GM21515 (cell line): ENCODE measurements at regions not wholly inside any gene's neighbourhood (a gene's known extent, or its start where the extent isn't known, plus 50 kb on each side); places are given as distances from the start of the nearest gene placed in this dataset.

Experiments
- ATAC-seq: cut with Tn5 transposase; IDR thresholded peaks from one replicate; pipeline ENCODE4 v1.9.1; 2021; ENCODE audit not compliant: unreplicated experiment

DNA sequence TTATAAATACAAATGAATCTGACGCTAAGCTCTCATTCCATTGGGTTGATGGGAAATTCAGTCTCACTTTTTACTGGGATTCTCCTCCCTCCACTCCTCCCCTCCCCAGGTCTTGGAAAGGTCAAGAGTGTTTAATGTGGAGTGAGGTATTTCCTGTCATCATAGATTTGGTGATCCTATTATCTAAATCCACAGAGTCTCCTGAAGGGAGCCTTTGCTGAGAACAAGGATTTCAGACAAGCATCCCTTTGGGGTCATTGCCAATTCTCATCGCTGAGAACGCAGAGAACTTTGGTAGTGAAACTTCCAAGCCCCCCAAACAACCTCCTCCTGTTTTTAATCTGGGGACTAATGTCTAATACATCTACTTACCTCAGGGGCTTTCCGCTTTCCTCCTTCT, 297.9 kb downstream of the OTOL1 start:
- no peak for ATAC-seq

DNA sequence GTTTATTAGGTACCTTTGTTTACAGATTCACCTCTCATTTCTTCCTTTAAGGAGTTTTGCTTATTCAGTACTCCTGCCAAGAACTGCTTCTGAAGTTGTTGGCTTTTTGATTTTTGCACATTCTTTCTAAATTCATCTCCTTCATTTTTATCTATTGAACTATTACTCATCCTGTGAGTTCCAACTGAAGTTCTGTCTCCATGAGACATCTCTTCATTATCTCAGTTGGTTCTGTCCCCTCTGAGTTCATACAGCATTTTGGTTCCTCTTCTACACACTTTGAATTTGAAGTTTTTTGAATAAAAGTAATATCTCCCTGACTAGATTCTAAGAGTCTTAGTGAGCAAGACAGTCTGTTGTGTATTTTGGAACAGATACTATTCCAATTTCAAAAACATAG, 299.7 kb downstream of the OTOL1 start:
- no peak for ATAC-seq

DNA sequence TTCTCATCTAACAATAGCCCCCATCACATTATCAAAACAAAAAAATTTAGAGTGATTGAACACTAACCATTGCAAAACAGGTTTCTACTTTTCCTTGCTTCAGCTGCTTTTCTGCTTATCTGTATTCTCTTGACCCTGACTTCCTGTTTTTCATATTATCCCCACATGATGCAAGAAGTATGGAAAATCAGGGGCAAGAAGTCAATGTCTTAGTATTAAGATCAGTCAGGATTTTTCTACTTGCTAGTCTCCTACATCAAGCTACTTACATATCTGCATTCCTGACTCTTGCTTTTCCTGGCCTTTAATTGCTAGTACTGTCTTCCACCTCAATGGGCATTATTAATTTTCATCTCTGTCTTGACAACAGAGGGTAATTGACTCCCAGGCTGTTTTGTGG, 300.2 kb downstream of the OTOL1 start:
- ATAC-seq = no peak

DNA sequence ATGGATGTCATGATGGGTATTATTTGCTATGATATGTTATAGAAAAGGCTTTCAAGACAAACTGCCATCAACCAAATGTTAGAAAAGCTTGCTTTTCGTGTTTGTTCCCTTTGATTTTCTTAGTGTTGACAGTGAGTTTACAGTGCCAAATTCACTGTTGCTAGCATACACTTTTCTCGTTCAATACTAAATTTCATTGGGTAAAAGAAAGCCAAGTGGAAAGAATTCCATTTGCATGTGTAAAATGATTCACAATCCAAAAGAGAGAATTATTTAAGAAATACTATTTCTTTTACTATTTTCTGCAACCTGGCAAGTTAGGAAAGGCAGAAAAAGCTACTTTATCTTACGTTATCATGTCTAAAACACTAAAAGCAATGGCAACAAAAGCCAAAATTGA, 301.4 kb downstream of the OTOL1 start:
- no peak for ATAC-seq

DNA sequence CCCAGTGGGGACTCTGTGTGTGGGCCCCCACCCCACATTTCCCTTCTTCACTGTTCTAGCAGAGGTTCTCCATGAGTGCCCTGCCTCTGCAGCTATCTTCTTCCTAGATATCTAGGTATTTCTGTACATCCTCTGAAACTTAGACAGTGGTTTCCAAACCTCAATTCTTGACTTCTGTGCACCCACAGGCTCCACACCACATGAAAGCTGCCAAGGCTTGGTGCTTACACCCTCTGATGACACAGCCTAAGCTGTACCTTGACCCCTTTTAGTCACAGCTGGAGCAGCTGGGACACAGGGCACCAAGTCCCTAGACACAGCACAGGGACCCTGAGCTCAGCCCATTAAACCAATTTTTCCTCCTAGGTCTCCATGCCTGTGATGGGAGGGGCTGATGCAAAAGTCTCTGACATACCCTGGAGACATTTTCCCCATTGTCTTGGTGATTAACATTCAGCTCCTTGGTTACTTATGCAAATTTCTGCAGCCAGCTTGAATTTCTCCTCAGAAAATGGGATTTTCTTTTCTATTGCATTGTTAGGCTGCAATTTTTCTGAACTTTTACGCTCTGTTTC, 304.5 kb downstream of the OTOL1 start:
- ATAC-seq = no peak

DNA sequence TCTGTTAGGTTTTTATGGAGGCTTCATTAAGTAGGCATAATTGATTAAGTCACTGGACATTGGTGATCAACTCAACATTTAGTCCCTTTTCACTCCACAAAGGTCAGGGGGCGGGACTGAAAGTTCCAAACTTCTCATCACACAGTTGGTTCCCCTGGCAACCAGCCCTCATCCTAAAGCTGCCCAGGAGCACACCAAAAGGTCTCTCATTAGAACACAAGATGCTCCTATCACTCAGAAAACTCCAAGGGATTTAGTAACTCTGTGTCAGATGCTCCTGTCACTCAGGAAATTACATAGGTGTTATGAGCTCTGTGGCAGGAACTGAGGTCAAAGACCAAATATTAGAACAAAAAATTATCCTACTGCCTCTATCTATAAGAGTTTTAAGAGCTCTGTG, 321.5 kb downstream of the OTOL1 start:
- no peak for ATAC-seq

DNA sequence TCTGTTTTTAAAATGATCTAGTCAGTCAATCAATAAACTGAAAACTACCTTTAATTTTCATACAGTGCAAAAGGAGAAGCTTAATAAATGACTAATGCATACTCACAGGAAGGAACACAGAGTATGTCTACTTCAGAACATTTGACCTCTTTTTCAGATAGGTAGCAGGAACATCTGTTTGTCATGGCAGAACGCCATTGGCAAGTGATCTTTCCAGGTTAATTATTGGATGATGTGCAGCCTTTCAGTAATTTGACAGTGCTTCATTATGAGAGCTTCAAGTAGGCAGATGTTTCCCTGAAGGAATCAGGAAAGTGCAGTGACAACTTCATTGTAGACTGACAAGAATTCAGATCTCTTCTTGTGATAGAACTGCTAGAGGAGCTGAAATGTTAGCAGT, 325.0 kb downstream of the OTOL1 start:
- ATAC-seq = no peak

DNA sequence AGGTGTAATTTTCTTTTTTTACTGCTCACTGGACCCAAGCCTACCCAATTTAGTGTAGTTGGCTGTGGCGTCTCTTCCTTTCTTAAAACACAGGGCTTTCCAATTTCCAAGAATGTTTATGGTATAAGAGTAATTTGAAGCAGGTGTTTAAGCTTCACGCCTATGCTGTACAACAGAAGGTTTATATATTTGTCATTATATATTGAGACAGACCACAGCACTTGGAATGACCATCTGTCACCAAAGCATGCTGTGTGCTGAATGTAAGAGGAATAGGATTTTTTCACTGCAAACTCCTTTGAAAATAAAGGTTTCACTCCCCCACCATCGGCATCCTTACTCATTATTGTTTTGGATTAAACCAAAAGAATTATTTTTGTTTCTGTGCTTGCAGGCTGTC, 325.7 kb downstream of the OTOL1 start:
- no peak for ATAC-seq

DNA sequence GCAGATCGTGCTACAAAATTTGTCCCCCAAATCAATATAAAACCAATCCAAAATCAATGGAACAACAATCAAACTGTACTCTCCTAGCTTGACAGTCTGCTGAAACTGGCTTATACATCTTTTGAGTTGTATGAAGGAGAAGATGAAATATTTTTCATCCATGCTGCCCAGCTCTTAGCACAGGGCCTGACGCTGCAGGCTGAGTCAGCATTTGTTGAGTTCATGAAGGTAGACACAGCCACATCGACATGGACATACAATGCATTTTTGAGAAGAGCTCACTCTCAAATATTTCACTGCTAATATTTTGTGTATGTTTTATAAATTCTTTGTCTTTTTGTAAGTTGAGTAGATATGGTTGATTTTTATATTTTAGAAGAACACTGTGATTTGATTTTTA, 327.3 kb downstream of the OTOL1 start:
- no peak for ATAC-seq

DNA sequence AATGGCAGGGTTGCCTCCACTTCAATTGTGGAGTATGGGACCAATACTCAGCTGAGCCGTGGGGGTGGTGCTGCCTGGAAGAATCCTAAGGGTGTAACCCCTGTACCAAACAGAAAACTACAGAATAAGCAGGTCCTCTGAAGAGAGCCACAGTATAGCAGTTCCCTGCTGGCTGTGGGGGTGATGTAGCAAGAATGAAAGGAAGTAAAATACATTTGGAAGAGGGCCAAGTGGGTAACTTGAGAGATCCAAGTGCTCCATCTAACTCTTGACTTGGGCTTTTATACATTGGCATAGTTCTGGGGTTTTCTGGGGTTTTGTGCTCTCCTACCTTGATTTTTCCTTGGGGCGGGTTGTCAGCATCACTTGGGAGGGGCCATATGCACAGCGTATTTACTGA, 341.4 kb downstream of the OTOL1 start:
- ATAC-seq = no peak

DNA sequence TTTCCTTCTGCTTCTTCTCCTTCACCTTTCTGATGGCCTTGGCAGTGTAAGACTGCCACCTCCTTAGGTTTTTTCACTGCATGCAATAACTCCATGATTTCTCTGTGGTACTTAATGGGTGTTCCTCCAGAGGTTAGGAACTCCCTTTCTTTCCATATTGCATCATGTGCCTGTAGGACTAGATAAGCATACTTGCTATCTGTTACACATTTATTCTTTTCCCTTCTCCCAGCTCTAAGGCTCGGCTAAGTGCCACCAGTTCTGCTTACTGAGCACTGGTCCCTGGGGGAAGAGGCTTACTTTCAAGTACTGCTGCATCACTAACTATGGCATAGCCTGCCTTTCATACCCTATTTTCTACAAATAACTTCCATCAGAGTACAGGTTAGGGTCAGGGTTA, 351.8 kb downstream of the OTOL1 start:
- no peak for ATAC-seq

DNA sequence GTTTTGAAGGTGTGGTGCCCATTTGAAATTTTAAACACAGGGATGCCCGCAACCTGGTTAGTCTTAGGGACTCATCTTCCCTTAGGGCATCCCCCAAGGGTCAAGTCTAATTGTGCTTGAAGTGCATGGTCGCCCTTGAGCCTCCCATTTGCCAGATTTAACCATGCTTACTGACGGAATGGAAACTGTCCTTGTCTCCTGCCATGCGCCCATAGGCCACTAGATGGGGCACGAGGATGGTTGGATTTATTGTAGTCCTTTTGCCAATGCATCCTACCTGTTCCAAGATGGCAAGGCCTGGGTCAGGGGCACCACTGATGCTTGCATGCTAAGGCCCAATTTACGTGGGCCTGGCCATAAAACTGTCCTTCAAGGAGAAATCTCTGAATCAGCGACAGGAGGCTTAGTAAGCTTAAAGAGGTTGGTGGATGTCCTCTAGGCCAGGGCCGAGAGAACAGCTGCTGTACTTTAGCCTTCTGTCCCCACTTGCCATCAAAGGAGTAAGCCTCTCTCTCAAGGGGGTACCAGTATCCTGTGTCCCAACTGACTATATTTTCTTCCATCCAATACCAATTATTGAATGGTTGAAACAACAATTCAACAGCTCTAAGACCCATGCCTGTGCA, 355.4 kb downstream of the OTOL1 start:
- peak; percentile 92 for ATAC-seq

DNA sequence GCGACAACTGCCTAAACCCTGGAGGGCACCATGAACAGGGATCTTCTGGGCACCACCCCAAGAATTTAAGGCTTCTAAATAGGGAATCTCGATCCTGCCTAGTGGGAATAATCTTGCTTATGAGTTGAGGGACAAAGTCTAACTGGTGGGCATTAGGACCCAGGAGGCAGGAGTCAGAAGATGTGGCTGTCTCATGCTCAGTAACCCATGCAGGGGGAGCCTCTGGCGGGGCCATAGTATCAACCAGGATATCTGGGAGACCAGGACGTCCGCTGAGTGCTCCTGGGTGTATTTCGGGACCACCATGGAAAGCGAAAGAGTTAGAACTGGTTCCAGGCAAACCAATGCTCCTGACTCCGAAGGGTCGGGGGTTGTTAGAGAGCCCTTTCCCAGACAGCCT, 356.1 kb downstream of the OTOL1 start:
- ATAC-seq = no peak

DNA sequence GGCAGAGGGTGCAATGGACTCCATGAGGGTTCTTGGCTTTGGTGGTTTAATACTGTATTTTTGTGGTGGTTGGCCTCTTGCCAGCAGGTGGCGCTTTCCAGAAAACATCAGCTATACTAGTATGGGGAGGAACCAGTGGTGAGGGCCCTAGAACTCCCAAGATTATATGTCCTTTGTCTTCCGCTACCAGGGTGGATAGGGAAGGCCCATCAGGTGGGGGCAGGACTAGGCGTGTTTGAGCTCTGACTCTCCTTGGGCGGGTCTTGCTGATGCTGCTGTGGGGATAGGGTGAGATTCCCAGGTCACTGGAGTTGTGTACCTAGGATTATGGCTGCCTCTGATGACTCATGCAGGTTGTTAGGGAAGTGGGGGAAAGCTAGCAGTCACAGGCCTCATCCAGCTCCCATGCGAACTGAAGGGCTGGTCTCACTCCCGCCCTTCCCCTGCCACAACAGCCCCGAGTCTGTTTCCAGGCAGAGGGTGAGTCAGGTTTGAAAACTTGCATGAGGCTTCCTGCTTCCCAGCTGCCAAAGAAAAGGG, 357.7 kb downstream of the OTOL1 start:
- ATAC-seq = peak; percentile 63

DNA sequence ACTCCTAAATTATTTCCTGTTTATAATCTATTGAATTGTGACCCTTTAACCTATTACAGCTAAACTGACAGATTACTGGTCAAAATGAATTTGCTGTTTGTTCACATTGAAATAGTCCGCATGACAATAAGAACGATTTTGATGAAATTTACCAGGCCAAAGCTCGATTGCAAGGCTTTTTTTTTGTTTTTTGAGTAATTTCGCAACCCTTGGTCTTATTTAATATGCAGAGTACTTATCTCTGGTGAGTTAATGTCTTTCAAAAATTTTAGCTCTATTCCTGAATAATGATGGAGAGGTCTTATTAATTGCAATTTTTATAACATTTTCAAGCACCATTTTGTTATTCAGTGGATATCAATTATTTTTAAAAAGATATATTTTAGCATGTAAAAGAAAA, 362.4 kb downstream of the OTOL1 start:
- ATAC-seq = no peak

DNA sequence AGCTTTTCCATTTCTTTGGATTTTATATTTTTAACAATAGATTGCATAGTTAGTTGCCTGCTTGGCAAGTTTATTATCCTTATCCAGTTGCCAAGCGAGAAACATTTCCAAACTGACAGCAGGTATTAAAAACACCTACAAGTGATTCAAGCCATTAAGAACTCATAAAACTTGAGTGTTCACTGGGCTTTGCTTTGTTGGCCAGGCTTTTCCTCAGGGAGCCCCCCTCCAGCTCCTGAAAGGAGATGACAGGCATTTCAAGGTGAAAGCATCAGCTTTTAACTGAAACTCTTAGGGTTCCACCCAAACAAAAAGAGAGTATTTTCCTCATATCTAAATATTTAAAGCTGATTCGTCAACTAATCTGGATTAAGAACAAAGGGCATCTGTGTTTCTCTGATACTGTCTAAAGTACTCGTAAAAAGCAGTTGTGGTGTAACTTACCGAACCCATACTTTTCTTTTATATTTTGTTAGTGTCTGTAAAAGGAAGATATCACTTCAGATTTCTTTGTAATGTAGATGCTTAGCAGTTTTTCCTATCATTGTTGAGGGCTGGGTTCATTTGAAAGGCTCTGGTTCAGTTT, 363.4 kb downstream of the OTOL1 start:
- ATAC-seq = no peak

DNA sequence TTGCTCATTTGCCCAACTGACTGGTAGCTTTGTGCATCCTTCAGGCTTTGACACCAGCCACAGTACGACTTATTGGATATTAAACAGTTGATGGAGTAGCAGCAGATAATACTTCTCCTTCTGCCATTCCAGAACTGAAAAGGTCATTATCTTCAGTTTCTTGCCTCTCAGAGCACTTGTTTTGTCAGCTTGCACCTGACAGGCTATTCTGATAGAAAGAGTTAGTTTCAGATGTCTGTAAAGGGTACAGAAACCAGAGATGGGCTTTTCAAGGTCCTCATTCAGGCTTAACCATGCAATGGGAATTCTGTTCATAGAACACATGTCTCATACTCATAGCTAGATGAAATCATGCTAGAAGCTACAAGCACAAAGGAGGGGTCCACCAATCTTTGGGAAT, 367.2 kb downstream of the OTOL1 start:
- no peak for ATAC-seq

DNA sequence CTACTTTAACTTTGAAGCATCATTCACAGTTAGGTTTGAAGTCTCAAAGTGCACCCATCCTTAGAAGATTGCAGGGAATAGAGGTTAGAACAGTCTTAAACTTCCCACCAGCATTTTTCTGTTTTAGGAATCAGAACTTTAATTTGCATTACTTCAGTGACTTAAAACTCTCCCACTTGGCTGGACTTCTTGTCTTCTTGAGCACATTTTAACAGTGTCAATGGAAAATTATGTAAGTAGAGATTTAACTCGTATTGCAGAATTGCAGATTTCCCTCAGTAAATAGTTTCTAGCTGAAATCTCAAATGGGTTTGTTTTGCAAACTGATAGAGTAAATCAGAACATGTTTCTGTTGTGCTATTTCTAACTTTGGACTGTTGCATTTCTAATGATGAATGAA, 369.6 kb downstream of the OTOL1 start:
- no peak for ATAC-seq

DNA sequence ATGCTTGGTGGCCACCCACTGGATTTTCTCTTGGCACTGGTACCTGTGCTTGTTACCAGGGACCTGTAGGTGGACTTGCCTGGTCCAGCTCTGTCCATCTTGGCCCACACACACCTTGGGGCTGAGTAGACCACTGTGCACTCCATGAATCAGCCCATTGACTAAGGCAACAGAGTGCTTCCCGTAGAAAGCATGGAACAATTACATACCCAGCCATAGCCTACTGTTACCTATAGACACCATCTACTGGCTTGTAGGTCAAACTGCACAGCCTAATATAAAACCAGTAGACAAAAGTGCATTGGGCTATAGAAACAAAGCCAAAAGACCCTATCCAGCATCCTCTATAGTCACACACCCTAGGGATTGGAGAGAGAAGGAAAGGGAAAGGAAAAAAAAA, 378.9 kb downstream of the OTOL1 start:
- ATAC-seq = no peak

DNA sequence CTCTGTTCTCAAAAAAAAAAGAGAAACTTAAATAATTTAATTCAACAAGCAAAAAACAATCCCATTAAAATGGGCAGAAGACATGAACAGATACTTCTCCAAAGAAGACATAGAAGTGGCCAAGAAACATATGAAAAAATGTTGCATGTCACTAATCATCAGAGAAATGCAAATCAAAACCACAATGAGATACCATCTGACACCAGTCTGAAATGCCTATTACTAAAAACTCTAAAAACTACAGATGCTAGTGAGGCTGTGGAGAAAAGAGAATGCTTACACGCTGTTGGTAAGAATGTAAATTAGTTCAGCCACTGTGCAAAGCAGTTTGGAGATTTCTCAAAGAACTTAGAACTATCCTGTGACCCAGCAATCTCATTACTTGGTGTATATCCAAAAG, 382.9 kb downstream of the OTOL1 start:
- ATAC-seq = no peak

DNA sequence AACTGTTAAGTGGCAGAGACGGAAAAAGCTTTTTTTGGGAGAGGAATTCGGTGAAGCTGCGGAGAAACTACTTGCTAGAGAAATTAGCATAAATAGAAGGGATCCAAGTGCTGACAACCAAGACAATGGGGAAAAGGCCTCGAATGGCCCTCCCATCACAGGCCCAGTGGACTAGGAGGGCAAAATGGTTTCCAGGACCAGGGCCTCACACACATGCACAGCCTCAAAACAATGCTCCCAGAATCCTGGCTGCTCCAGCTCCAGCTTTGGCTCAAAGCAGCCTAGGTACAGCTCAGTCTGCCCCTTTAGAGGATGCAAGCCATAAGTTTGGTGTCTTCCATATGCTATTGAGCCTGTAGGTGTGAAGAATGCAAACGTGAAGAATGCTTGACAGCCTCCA, 388.2 kb downstream of the OTOL1 start:
- ATAC-seq = no peak

DNA sequence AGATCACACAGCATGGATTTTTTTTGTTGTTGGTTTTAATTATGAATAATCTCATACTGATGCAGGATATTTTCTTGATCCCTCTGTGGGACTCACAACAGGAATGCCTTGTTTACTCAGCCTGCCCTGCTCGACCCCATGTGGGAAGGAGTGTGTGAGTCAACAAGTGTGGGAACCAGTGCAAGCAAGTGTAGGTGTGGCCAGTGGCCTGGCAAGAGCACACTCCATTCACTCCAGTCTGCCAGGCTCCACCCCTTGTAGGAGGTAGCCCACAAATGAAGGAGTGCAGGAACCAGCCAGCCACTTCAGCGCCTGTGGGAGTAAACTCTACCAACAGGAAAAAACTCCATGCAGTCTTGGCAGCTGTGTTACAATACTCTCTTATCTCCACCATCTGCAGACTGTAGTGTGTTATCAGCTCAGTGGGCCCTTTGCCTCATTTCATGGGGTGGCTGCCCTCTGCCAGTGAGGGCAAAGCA, 393.6 kb downstream of the OTOL1 start:
- ATAC-seq = no peak

DNA sequence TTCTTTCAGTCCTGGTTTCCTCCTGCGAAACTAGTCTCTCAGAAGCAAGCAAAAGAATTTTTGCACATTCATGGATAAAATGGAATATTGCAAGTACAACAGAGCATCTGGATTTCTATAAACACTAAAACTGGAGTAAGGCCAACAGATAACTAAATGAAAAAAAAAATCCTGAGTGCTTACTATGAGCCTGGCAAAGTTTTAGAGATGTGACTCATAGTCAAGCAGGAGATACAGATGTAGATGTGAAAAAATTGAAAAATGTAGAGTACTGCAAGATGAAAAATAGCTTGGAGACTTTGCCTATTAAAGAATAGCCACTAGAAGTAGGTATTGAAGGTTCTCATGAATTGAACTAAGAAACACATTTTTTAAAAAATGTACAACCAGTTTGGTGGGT, 397.4 kb downstream of the OTOL1 start:
- no peak for ATAC-seq
